ENCODE measurements at regions not wholly inside any gene's neighbourhood (a gene's known extent, or its start where the extent isn't known, plus 50 kb on each side); places are given as distances from the start of the nearest gene placed in this dataset.

DNA sequence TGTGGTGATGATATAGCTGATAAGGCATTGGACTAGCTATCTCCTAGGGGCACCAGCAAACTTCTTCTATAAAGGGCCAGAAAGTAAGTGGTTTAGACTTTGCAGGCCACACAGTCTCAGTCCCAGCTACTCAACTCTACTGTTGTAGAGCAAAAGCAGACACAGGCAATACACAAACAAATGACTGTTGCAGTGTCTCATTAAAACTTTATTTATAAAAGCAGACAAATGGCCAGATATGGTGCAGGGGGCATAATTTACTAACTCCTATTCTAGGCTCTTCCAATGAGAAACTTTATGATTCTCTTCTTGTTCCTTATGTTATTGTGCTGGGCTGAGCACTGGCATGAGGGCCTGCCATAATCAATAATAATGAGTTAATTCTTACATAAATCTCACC is 176.8 kb upstream of the POU3F1 start:
- no peak for TF ChIP-seq POLR2AphosphoS5 (IDR thresholded peaks at IDR 0.05; ENCODE audit: low read depth)
- TF ChIP-seq, protein P1, sequence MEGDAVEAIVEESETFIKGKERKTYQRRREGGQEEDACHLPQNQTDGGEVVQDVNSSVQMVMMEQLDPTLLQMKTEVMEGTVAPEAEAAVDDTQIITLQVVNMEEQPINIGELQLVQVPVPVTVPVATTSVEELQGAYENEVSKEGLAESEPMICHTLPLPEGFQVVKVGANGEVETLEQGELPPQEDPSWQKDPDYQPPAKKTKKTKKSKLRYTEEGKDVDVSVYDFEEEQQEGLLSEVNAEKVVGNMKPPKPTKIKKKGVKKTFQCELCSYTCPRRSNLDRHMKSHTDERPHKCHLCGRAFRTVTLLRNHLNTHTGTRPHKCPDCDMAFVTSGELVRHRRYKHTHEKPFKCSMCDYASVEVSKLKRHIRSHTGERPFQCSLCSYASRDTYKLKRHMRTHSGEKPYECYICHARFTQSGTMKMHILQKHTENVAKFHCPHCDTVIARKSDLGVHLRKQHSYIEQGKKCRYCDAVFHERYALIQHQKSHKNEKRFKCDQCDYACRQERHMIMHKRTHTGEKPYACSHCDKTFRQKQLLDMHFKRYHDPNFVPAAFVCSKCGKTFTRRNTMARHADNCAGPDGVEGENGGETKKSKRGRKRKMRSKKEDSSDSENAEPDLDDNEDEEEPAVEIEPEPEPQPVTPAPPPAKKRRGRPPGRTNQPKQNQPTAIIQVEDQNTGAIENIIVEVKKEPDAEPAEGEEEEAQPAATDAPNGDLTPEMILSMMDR (conservative IDR thresholded peaks at IDR 0.05; ENCODE audit: low read depth in 2 of 2) = no peak
- no peak for TF ChIP-seq JUNB (IDR thresholded peaks at IDR 0.05; ENCODE audit: unreplicated experiment)
- no peak for TF ChIP-seq EZH2 (IDR thresholded peaks at IDR 0.05; ENCODE audit: low read depth, unreplicated experiment)
- TF ChIP-seq CREB1 (CRISPR knock-in tag; IDR thresholded peaks at IDR 0.05; ENCODE audit: low read depth) = no peak
- no peak for TF ChIP-seq STAT1 (IDR thresholded peaks at IDR 0.05; ENCODE audit: unreplicated experiment)
- no peak for TF ChIP-seq EZH2phosphoT487 (IDR thresholded peaks at IDR 0.05; ENCODE audit: unreplicated experiment)
- TF ChIP-seq, protein P2, sequence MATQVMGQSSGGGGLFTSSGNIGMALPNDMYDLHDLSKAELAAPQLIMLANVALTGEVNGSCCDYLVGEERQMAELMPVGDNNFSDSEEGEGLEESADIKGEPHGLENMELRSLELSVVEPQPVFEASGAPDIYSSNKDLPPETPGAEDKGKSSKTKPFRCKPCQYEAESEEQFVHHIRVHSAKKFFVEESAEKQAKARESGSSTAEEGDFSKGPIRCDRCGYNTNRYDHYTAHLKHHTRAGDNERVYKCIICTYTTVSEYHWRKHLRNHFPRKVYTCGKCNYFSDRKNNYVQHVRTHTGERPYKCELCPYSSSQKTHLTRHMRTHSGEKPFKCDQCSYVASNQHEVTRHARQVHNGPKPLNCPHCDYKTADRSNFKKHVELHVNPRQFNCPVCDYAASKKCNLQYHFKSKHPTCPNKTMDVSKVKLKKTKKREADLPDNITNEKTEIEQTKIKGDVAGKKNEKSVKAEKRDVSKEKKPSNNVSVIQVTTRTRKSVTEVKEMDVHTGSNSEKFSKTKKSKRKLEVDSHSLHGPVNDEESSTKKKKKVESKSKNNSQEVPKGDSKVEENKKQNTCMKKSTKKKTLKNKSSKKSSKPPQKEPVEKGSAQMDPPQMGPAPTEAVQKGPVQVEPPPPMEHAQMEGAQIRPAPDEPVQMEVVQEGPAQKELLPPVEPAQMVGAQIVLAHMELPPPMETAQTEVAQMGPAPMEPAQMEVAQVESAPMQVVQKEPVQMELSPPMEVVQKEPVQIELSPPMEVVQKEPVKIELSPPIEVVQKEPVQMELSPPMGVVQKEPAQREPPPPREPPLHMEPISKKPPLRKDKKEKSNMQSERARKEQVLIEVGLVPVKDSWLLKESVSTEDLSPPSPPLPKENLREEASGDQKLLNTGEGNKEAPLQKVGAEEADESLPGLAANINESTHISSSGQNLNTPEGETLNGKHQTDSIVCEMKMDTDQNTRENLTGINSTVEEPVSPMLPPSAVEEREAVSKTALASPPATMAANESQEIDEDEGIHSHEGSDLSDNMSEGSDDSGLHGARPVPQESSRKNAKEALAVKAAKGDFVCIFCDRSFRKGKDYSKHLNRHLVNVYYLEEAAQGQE (IDR thresholded peaks at IDR 0.05; ENCODE audit: unreplicated experiment) = no peak
- TF ChIP-seq, protein P3, sequence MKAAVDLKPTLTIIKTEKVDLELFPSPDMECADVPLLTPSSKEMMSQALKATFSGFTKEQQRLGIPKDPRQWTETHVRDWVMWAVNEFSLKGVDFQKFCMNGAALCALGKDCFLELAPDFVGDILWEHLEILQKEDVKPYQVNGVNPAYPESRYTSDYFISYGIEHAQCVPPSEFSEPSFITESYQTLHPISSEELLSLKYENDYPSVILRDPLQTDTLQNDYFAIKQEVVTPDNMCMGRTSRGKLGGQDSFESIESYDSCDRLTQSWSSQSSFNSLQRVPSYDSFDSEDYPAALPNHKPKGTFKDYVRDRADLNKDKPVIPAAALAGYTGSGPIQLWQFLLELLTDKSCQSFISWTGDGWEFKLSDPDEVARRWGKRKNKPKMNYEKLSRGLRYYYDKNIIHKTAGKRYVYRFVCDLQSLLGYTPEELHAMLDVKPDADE (IDR thresholded peaks at IDR 0.05) = no peak
- TF ChIP-seq ZNF331 (CRISPR knock-in tag; IDR thresholded peaks at IDR 0.05; ENCODE audit: low read depth) = no peak

Measured in GM23338 (cell line).